ENCODE measurements at regions not wholly inside any gene's neighbourhood (a gene's known extent, or its start where the extent isn't known, plus 50 kb on each side); places are given as distances from the start of the nearest gene placed in this dataset.

- no peak for DNase-seq (ENCODE audit: extremely low spot score in 2 of 2)
- no peak for TF ChIP-seq POLR2A (IDR thresholded peaks at IDR 0.05)
- no peak for TF ChIP-seq POLR2AphosphoS5 (IDR thresholded peaks at IDR 0.05; ENCODE audit: insufficient read depth in 1 of 2, low read depth in 1 of 2)
- no peak for TF ChIP-seq CTCF (IDR thresholded peaks at IDR 0.05)
- no peaks in the 10 kb centered on the region for H3K9me3 ChIP-seq
- no peaks in the 10 kb centered on the region for H3K4me1 ChIP-seq
- no peak overlapping the region for H3K4me3 ChIP-seq
- H3K27ac ChIP-seq, result no peak overlapping the region
- H3K36me3 ChIP-seq, result no peaks in the 10 kb centered on the region
- intact Hi-C loops (cut with DNase I), result no loop called here
- no peaks in the 10 kb centered on the region for H3K27me3 ChIP-seq
Observed at GRCh38 chr1:59071876-59072582, 224.9 kb upstream of the FGGY start.

GRCh38 chr1:59072583-59072947, 224.3 kb upstream of the FGGY start:
- Histone ChIP-seq H3K27ac (no peak overlapping the region), H3K4me1 (no peaks in the 10 kb centered on the region), H3K36me3 (no peaks in the 10 kb centered on the region), H3K27me3 (no peaks in the 10 kb centered on the region), H3K9me3 (no peaks in the 10 kb centered on the region), H3K4me3 (no peak overlapping the region)
- intact Hi-C loops (cut with DNase I), result no loop called here
- no peak for TF ChIP-seq POLR2A (IDR thresholded peaks at IDR 0.05)
- no peak for TF ChIP-seq POLR2AphosphoS5 (IDR thresholded peaks at IDR 0.05; ENCODE audit: insufficient read depth in 1 of 2, low read depth in 1 of 2)
- TF ChIP-seq CTCF (IDR thresholded peaks at IDR 0.05), result no peak
- DNase-seq (ENCODE audit: extremely low spot score in 2 of 2), result no peak

- DNase-seq (ENCODE audit: extremely low spot score in 2 of 2), result no peak
- intact Hi-C loops (cut with DNase I), result no loop called here
- TF ChIP-seq CTCF (IDR thresholded peaks at IDR 0.05) (no peak), POLR2AphosphoS5 (IDR thresholded peaks at IDR 0.05; ENCODE audit: insufficient read depth in 1 of 2, low read depth in 1 of 2) (no peak), POLR2A (IDR thresholded peaks at IDR 0.05) (no peak)
- Histone ChIP-seq H3K27ac (no peak overlapping the region), H3K4me3 (no peak overlapping the region), H3K9me3 (no peaks in the 10 kb centered on the region), H3K27me3 (no peaks in the 10 kb centered on the region), H3K4me1 (peaks cover 3% of the 10 kb centered on the region), H3K36me3 (no peaks in the 10 kb centered on the region)
Observed at GRCh38 chr1:59074598-59074997, 222.3 kb upstream of the FGGY start.

GRCh38 chr1:59075021-59075420, 221.9 kb upstream of the FGGY start:
- Histone ChIP-seq H3K4me1 (peaks cover 7% of the 10 kb centered on the region), H3K4me3 (no peak overlapping the region), H3K36me3 (no peaks in the 10 kb centered on the region), H3K9me3 (no peaks in the 10 kb centered on the region), H3K27ac (no peak overlapping the region), H3K27me3 (no peaks in the 10 kb centered on the region)
- intact Hi-C loops (cut with DNase I), result no loop called here
- no peak for DNase-seq (ENCODE audit: extremely low spot score in 2 of 2)
- no peak for TF ChIP-seq POLR2AphosphoS5 (IDR thresholded peaks at IDR 0.05; ENCODE audit: insufficient read depth in 1 of 2, low read depth in 1 of 2)
- no peak for TF ChIP-seq POLR2A (IDR thresholded peaks at IDR 0.05)
- no peak for TF ChIP-seq CTCF (IDR thresholded peaks at IDR 0.05)

GRCh38 chr1:59076612-59077011, 220.3 kb upstream of the FGGY start:
- no peak for DNase-seq (ENCODE audit: extremely low spot score in 2 of 2)
- no peaks in the 10 kb centered on the region for H3K27me3 ChIP-seq
- no peaks in the 10 kb centered on the region for H3K9me3 ChIP-seq
- no peak for TF ChIP-seq POLR2A (IDR thresholded peaks at IDR 0.05)
- no peak for TF ChIP-seq POLR2AphosphoS5 (IDR thresholded peaks at IDR 0.05; ENCODE audit: insufficient read depth in 1 of 2, low read depth in 1 of 2)
- TF ChIP-seq CTCF (IDR thresholded peaks at IDR 0.05), result no peak
- no peak overlapping the region for H3K27ac ChIP-seq
- H3K4me3 ChIP-seq, result no peak overlapping the region
- intact Hi-C loops (cut with DNase I), result no loop called here
- H3K36me3 ChIP-seq, result no peaks in the 10 kb centered on the region
- peaks cover 9% of the 10 kb centered on the region for H3K4me1 ChIP-seq
